Right atrium auricular region (tissue), 2 donors: ENCODE measurements at regions not wholly inside any gene's neighbourhood (a gene's known extent, or its start where the extent isn't known, plus 50 kb on each side); places are given as distances from the start of the nearest gene placed in this dataset.

ENCODE experiments used
- DNase-seq: peaks from one replicate; pipeline ENCODE4 v3.0.0-alpha.2; 2019; ENCODE audit warnings: low spot score
- H3K27ac ChIP-seq, 2 donors: fragments of 200-600 bp; sonication (generic); 1 replicate in 1 of 2; 2 replicates in 1 of 2; pipeline ENCODE4 v1.5.1; 2016 to 2019
- H3K27me3 ChIP-seq, 2 donors: fragments of 200-600 bp; sonication (generic); one replicate each; pipeline versions ENCODE4 v1.5.1 to v1.6.0; 2017 to 2019
- H3K36me3 ChIP-seq: fragments of 200-600 bp; sonication (generic); one replicate; pipeline ENCODE4 v1.5.1; 2016
- H3K4me1 ChIP-seq, 2 donors: fragments of 200-600 bp; sonication (generic); one replicate each; pipeline versions ENCODE4 v1.5.1 to v1.6.0; 2017 to 2019
- H3K4me3 ChIP-seq, 2 donors: fragments of 200-600 bp; sonication (generic); 1 replicate in 1 of 2; 2 replicates in 1 of 2; pipeline ENCODE4 v1.5.1; 2017 to 2019; ENCODE audit warnings: mild to moderate bottlenecking in 1 of 2, moderate library complexity in 1 of 2
- H3K9me3 ChIP-seq, 2 donors: fragments of 200-600 bp; sonication (generic); one replicate each; pipeline ENCODE4 v1.5.1; 2019
- TF ChIP-seq, protein P1 (sequence below), 2 donors: fragments of 200-600 bp; sonication (generic); IDR thresholded peaks; one replicate each; pipeline ENCODE4 v1.5.1; 2019; ENCODE audit warnings: antibody characterized with exemption in 2 of 2

DNA sequence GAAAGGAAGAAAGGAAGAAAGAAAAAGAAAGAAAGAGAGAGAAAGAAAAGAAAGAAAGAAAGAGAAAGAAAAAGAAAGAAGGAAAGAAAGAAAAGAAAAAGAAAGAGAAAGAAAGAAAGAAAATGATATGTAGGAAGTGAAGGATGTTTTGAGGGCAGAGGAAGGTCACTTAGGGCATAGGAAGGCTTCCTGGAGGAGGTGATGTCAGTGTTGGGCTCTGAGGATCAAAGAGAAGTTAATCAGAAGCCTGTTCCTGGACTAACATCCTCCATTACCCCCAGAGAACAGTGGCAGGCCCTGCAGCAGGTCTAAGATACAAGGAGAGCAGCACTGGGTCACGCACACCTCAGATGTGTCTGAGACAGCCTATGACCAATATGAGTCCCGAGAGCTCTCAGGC, 54.7 kb upstream of the CALN1 start:
- H3K4me3 ChIP-seq: no peak overlapping the region
- H3K4me1 ChIP-seq: no peaks in the 10 kb centered on the region
- TF ChIP-seq, protein P1, sequence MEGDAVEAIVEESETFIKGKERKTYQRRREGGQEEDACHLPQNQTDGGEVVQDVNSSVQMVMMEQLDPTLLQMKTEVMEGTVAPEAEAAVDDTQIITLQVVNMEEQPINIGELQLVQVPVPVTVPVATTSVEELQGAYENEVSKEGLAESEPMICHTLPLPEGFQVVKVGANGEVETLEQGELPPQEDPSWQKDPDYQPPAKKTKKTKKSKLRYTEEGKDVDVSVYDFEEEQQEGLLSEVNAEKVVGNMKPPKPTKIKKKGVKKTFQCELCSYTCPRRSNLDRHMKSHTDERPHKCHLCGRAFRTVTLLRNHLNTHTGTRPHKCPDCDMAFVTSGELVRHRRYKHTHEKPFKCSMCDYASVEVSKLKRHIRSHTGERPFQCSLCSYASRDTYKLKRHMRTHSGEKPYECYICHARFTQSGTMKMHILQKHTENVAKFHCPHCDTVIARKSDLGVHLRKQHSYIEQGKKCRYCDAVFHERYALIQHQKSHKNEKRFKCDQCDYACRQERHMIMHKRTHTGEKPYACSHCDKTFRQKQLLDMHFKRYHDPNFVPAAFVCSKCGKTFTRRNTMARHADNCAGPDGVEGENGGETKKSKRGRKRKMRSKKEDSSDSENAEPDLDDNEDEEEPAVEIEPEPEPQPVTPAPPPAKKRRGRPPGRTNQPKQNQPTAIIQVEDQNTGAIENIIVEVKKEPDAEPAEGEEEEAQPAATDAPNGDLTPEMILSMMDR (IDR thresholded peaks at IDR 0.05): no peak
- H3K36me3 ChIP-seq: no peaks in the 10 kb centered on the region
- H3K9me3 ChIP-seq: peaks cover 0 to 3% of the 10 kb centered on the region in 2 donors
- H3K27ac ChIP-seq: no peak overlapping the region
- no peak for DNase-seq
- no peaks in the 10 kb centered on the region for H3K27me3 ChIP-seq

DNA sequence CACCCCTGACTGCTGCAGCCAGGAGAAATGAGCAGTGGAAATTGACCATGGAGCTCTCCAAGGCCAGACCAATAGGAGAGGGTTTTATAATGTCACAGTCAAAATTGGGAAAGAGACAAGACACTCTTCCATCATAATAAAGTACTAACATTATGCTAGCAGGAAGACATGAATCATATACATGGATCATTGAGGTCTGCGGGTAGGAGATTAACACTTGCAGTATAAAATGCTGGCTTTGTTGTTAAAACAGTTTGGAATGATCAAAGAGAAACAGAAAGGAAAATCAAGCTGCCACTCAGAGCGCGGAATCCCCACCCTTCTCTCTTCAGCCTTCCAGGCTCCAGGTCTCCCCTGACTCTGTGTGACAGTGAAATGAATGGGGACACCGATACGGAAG, 53.4 kb upstream of the CALN1 start:
- Histone ChIP-seq H3K27me3 (no peaks in the 10 kb centered on the region), H3K36me3 (no peaks in the 10 kb centered on the region), H3K9me3 (peaks cover 0 to 3% of the 10 kb centered on the region in 2 donors), H3K4me3 (no peak overlapping the region), H3K4me1 (no peaks in the 10 kb centered on the region), H3K27ac (no peak overlapping the region)
- DNase-seq: no peak
- TF ChIP-seq, protein P1 (IDR thresholded peaks at IDR 0.05): no peak

DNA sequence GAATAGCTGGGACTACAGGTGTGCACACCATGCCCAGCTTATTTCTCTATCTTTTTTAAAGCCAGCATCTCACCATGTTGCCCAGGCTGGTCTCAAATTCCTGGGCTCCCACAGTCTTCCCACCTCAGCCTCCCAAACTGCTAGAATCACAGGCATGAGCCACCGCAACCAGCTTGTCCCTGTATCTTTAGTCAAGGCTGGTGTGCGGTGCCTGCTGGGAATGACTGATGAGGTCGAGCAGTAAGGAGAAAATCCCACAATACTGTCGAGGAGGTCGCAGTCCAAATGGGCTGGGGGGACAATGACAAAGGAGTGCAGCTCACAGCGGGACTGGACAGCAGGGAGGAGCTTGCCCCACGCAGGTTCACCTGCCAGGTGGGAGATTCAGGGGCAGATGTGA, 50.2 kb upstream of the CALN1 start:
- H3K27ac ChIP-seq: no peak overlapping the region
- TF ChIP-seq, protein P1 (IDR thresholded peaks at IDR 0.05): no peak
- DNase-seq: no peak
- H3K4me1 ChIP-seq: no peaks in the 10 kb centered on the region
- no peaks in the 10 kb centered on the region for H3K36me3 ChIP-seq
- H3K27me3 ChIP-seq: no peaks in the 10 kb centered on the region
- H3K9me3 ChIP-seq: no peaks in the 10 kb centered on the region
- H3K4me3 ChIP-seq: no peak overlapping the region
